Panc1 (cell line): ENCODE measurements at regions not wholly inside any gene's neighbourhood (a gene's known extent, or its start where the extent isn't known, plus 50 kb on each side); places are given as distances from the start of the nearest gene placed in this dataset.

Source experiments
- ATAC-seq: fragments of 200-7000 bp; cut with Tn5 transposase; 2 replicates; pipeline ENCODE4 v1.9.1; 2020; ENCODE audit warnings: mild to moderate bottlenecking, moderate library complexity
- BruUV-seq: library from RNA; stranded (reverse); fragments of 400-500 nt; replicated peaks from 2 replicates; lab custom pipeline; 2021; lab: Mats Ljungman, UMichigan
- CTCF ChIA-PET: fragments of 300-600 bp; sonication (Branson Sonifier 250); formaldehyde crosslinking; loops from one replicate; lab custom pipeline; 2022; ENCODE audit warnings: antibody characterized with exemption; lab: Charles Lee
- POLR2A ChIA-PET: fragments of 300-600 bp; sonication (Branson Sonifier 250); formaldehyde crosslinking; loops from one replicate; lab custom pipeline; 2022; ENCODE audit warnings: antibody characterized with exemption; lab: Charles Lee
- DNase-seq: peaks from one replicate; pipeline ENCODE4 v3.0.0-alpha.2; 2010; ENCODE audit warnings: low read depth, low spot score
- H3K27ac ChIP-seq: 2 replicates; pipeline ENCODE4 v1.5.1; 2011; ENCODE audit warnings: mild to moderate bottlenecking, low read length, inconsistent platforms
- H3K27me3 ChIP-seq: fragments of 200-500 bp; sonication (Bioruptor generic); 2 replicates; pipeline ENCODE4 v1.6.0; 2014; ENCODE audit warnings: low read length, inconsistent platforms; ENCODE audit not compliant: control insufficient read depth, insufficient read depth
- H3K36me3 ChIP-seq: fragments of 200-500 bp; sonication (Bioruptor generic); 2 replicates; pipeline ENCODE4 v1.5.1; 2014; ENCODE audit warnings: inconsistent platforms, mild to moderate bottlenecking, low read length, moderate library complexity; ENCODE audit not compliant: control insufficient read depth, insufficient read depth
- H3K4me1 ChIP-seq: 2 replicates; pipeline ENCODE4 v1.5.1; 2011; ENCODE audit warnings: inconsistent platforms, mild to moderate bottlenecking, low read length, moderate library complexity; ENCODE audit not compliant: control insufficient read depth, insufficient read depth
- H3K4me3 ChIP-seq, 2 experiments: 2 replicates each; pipeline ENCODE4 v1.5.1; 2011 to 2012; ENCODE audit warnings: low read depth in 2 of 2, low read length in 2 of 2, mild to moderate bottlenecking in 2 of 2, inconsistent platforms in 1 of 2, moderate library complexity in 1 of 2
- H3K9me3 ChIP-seq: fragments of 200-500 bp; sonication (Bioruptor generic); 2 replicates; pipeline ENCODE4 v1.5.1; 2014; ENCODE audit warnings: low read depth, mild to moderate bottlenecking, inconsistent platforms, low read length, moderate library complexity; ENCODE audit not compliant: control insufficient read depth, insufficient read depth
- POLR2AphosphoS5 ChIP-seq: IDR thresholded peaks from 2 replicates; pipeline ENCODE4 v1.6.1; 2012; ENCODE audit warnings: mild to moderate bottlenecking, low read depth, low read length, moderate library complexity
- SIN3A ChIP-seq: IDR thresholded peaks from 2 replicates; pipeline ENCODE4 v1.6.1; 2012; ENCODE audit warnings: low read depth, mild to moderate bottlenecking, low read length, moderate library complexity, borderline replicate concordance; ENCODE audit not compliant: insufficient read depth
- TCF7L2 ChIP-seq: IDR thresholded peaks from 2 replicates; pipeline ENCODE4 v1.6.1; 2011; ENCODE audit warnings: mild to moderate bottlenecking, low read depth, low read length, inconsistent platforms
- in situ Hi-C: cut with HindIII; loops from 2 replicates; pipeline ENCODE4 v1.10.0; 2016; ENCODE audit warnings: low sequenced_read_pairs, low pct_unique_long_range_greater_than_20kb
- intact Hi-C: fragments of 100-400 bp; cut with micrococcal nuclease; formaldehyde crosslinking; loops from one replicate; pipeline ENCODE4 v1.10.0; 2022; ENCODE audit not compliant: unreplicated experiment
- TF ChIP-seq, protein P1 (sequence below): fragments of 450-650 bp; IDR thresholded peaks from 2 replicates; pipeline ENCODE4 v1.5.1; 2017; ENCODE audit warnings: mild to moderate bottlenecking
- TF ChIP-seq, protein P2 (sequence below), 2 experiments: IDR thresholded peaks; 2 replicates each; pipeline ENCODE4 v1.6.1; 2011 to 2012; ENCODE audit warnings: low read depth in 2 of 2, control low read depth in 1 of 2, low read length in 1 of 2, mild to moderate bottlenecking in 1 of 2, moderate library complexity in 1 of 2; ENCODE audit not compliant: insufficient read depth in 1 of 2

DNA sequence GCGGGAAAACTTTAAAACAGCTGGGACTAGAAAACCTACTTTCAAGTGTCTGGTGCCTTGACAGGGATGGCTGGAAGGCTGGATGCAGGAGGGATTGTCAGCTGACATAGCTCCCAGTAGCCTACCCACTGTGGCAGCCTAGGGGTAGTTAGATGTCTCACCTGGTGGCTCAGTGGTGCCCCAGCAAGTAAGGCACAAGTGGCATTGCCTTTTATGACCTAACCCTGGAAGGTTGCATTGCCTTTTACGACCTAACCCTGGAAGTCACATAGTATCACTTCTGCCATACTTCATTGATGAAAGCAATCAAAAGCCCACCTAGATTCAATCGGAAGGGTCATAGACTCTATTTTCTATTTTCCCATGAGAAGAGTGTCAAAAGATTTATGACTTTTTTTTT is 724.7 kb upstream of the TBX3 start:
- BruUV-seq: no TSS peak
- ATAC-seq (no peak), DNase-seq (no peak)
- no peak overlapping the region for H3K27ac ChIP-seq
- H3K27me3 ChIP-seq: peaks cover 6% of the 10 kb centered on the region; the same call in 1 of the 2 replicates
- intact Hi-C loops: no loop called here
- no peak for TF ChIP-seq TCF7L2
- H3K4me3 ChIP-seq: no peak overlapping the region
- no peaks in the 10 kb centered on the region for H3K9me3 ChIP-seq
- no peaks in the 10 kb centered on the region for H3K36me3 ChIP-seq
- no peaks in the 10 kb centered on the region for H3K4me1 ChIP-seq
- ChIA-PET POLR2A (interaction anchor here (0.6 to 0.7 kb wide), 2 partner anchors 20 to 433 kb away, joined by 4 to 5 read pairs; no protein-coding TSS in a partner anchor), CTCF (no interaction called here)
- in situ Hi-C loops: no loop called here

DNA sequence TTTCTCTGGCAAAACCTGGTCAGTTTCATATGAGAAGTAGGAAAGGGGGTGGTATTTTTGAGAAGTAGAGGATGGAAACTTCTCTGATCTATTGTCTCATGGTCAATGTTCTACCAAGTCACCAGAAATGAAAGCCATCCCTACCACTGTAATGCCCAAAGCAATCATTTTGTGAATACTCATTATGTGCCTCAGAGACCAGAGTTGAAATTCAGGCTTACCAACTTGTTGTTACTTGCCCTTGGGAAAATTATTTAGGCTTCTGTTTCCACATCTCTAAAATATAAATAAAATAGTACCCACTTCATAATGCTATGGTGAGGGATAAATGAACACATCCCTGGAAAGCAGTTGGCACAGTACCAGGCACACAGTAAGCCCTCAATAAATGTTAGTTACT is 723.7 kb upstream of the TBX3 start:
- ATAC-seq (no peak), DNase-seq (no peak)
- Histone ChIP-seq H3K27me3 (peaks cover 6% of the 10 kb centered on the region; the same call in 1 of the 2 replicates), H3K27ac (no peak overlapping the region), H3K36me3 (no peaks in the 10 kb centered on the region), H3K4me3 (no peak overlapping the region), H3K9me3 (no peaks in the 10 kb centered on the region), H3K4me1 (no peaks in the 10 kb centered on the region)
- TF ChIP-seq, protein P1, sequence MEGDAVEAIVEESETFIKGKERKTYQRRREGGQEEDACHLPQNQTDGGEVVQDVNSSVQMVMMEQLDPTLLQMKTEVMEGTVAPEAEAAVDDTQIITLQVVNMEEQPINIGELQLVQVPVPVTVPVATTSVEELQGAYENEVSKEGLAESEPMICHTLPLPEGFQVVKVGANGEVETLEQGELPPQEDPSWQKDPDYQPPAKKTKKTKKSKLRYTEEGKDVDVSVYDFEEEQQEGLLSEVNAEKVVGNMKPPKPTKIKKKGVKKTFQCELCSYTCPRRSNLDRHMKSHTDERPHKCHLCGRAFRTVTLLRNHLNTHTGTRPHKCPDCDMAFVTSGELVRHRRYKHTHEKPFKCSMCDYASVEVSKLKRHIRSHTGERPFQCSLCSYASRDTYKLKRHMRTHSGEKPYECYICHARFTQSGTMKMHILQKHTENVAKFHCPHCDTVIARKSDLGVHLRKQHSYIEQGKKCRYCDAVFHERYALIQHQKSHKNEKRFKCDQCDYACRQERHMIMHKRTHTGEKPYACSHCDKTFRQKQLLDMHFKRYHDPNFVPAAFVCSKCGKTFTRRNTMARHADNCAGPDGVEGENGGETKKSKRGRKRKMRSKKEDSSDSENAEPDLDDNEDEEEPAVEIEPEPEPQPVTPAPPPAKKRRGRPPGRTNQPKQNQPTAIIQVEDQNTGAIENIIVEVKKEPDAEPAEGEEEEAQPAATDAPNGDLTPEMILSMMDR: no peak
- TF ChIP-seq, protein P2, sequence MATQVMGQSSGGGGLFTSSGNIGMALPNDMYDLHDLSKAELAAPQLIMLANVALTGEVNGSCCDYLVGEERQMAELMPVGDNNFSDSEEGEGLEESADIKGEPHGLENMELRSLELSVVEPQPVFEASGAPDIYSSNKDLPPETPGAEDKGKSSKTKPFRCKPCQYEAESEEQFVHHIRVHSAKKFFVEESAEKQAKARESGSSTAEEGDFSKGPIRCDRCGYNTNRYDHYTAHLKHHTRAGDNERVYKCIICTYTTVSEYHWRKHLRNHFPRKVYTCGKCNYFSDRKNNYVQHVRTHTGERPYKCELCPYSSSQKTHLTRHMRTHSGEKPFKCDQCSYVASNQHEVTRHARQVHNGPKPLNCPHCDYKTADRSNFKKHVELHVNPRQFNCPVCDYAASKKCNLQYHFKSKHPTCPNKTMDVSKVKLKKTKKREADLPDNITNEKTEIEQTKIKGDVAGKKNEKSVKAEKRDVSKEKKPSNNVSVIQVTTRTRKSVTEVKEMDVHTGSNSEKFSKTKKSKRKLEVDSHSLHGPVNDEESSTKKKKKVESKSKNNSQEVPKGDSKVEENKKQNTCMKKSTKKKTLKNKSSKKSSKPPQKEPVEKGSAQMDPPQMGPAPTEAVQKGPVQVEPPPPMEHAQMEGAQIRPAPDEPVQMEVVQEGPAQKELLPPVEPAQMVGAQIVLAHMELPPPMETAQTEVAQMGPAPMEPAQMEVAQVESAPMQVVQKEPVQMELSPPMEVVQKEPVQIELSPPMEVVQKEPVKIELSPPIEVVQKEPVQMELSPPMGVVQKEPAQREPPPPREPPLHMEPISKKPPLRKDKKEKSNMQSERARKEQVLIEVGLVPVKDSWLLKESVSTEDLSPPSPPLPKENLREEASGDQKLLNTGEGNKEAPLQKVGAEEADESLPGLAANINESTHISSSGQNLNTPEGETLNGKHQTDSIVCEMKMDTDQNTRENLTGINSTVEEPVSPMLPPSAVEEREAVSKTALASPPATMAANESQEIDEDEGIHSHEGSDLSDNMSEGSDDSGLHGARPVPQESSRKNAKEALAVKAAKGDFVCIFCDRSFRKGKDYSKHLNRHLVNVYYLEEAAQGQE (IDR thresholded peaks at IDR 0.05; ENCODE audit: insufficient read depth in 1 of 2, low read depth in 2 of 2, low read length in 1 of 2): no peak
- no peak for TF ChIP-seq SIN3A
- no peak for TF ChIP-seq TCF7L2
- TF ChIP-seq POLR2AphosphoS5: no peak
- in situ Hi-C loops (no loop called here), intact Hi-C loops (no loop called here)
- ChIA-PET CTCF (no interaction called here), POLR2A (no interaction called here)
- no TSS peak for BruUV-seq

DNA sequence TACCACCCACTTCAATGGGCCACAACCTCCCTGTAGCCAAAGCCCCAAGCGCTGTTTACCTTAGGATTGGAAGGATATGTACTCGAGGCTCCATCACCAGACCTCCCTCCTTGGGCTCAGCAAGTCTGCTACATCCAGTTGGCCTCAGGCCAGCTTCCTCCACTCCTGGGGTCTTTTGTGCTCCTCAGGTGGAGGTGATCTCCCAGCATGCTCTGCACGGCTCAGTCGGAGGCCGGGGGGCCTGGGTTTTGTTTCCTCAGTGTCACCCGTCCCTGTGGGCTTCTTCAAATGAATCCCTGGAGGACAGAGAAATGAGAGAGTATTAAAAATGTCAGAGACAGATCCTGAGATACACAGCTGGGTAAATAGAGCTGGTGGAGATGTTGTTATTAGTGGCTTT is 723.1 kb upstream of the TBX3 start:
- Histone ChIP-seq H3K36me3 (no peaks in the 10 kb centered on the region), H3K27me3 (peaks cover 6% of the 10 kb centered on the region; the same call in 1 of the 2 replicates), H3K27ac (no peak overlapping the region), H3K9me3 (no peaks in the 10 kb centered on the region), H3K4me3 (no peak overlapping the region), H3K4me1 (no peaks in the 10 kb centered on the region)
- DNase-seq (no peak), ATAC-seq (no peak)
- CTCF ChIA-PET: interaction anchor here (0.7 kb wide), 1 partner anchor 423 kb away, joined by 3 read pairs; no protein-coding TSS in a partner anchor
- intact Hi-C loops: no loop called here
- in situ Hi-C loops: no loop called here
- no TSS peak for BruUV-seq
- POLR2A ChIA-PET: no interaction called here
- TF ChIP-seq TCF7L2: no peak
- TF ChIP-seq, protein P1: no peak
- TF ChIP-seq SIN3A: no peak
- TF ChIP-seq POLR2AphosphoS5: no peak
- TF ChIP-seq, protein P2 (IDR thresholded peaks at IDR 0.05; ENCODE audit: insufficient read depth in 1 of 2, low read depth in 2 of 2, low read length in 1 of 2): no peak
